ENCODE measurements at regions not wholly inside any gene's neighbourhood (a gene's known extent, or its start where the extent isn't known, plus 50 kb on each side); places are given as distances from the start of the nearest gene placed in this dataset.

- no peaks in the 10 kb centered on the region for H3K4me1 Mint-ChIP-seq (ENCODE audit: low read depth)
- H3K4me3 Mint-ChIP-seq: no peak overlapping the region
- no peaks in the 10 kb centered on the region for H3K36me3 Mint-ChIP-seq (ENCODE audit: low read depth)
- H3K27ac Mint-ChIP-seq: no peak overlapping the region
- no peaks in the 10 kb centered on the region for H3K27me3 Mint-ChIP-seq (ENCODE audit: low read depth)
- no peaks in the 10 kb centered on the region for H3K9me3 Mint-ChIP-seq
Observed at GRCh38 chr11:11070976-11071375, 213.1 kb upstream of the ZBED5 start.

GRCh38 chr11:11069841-11070835 lies 212.3 kb upstream of the ZBED5 start:
- H3K9me3 Mint-ChIP-seq: no peaks in the 10 kb centered on the region
- no peaks in the 10 kb centered on the region for H3K36me3 Mint-ChIP-seq (ENCODE audit: low read depth)
- no peak overlapping the region for H3K27ac Mint-ChIP-seq
- no peaks in the 10 kb centered on the region for H3K27me3 Mint-ChIP-seq (ENCODE audit: low read depth)
- H3K4me3 Mint-ChIP-seq: no peak overlapping the region
- H3K4me1 Mint-ChIP-seq (ENCODE audit: low read depth): no peaks in the 10 kb centered on the region

GRCh38 chr11:11068113-11068512 lies 210.3 kb upstream of the ZBED5 start:
- H3K27ac Mint-ChIP-seq: no peak overlapping the region
- no peaks in the 10 kb centered on the region for H3K4me1 Mint-ChIP-seq (ENCODE audit: low read depth)
- H3K9me3 Mint-ChIP-seq: no peaks in the 10 kb centered on the region
- H3K36me3 Mint-ChIP-seq (ENCODE audit: low read depth): no peaks in the 10 kb centered on the region
- peaks cover 3% of the 10 kb centered on the region for H3K27me3 Mint-ChIP-seq (ENCODE audit: low read depth)
- H3K4me3 Mint-ChIP-seq: no peak overlapping the region

- H3K36me3 Mint-ChIP-seq (ENCODE audit: low read depth): no peaks in the 10 kb centered on the region
- H3K4me1 Mint-ChIP-seq (ENCODE audit: low read depth): no peaks in the 10 kb centered on the region
- H3K4me3 Mint-ChIP-seq: no peak overlapping the region
- peaks cover 3% of the 10 kb centered on the region for H3K27me3 Mint-ChIP-seq (ENCODE audit: low read depth)
- H3K9me3 Mint-ChIP-seq: no peaks in the 10 kb centered on the region
- no peak overlapping the region for H3K27ac Mint-ChIP-seq
Observed at GRCh38 chr11:11065396-11065795, 207.5 kb upstream of the ZBED5 start.

GRCh38 chr11:11057472-11057854 lies 199.6 kb upstream of the ZBED5 start:
- Mint-ChIP-seq H3K27me3 (ENCODE audit: low read depth) (peaks cover 10% of the 10 kb centered on the region), H3K4me1 (ENCODE audit: low read depth) (no peaks in the 10 kb centered on the region), H3K27ac (no peak overlapping the region), H3K9me3 (peaks cover 12% of the 10 kb centered on the region), H3K4me3 (no peak overlapping the region), H3K36me3 (ENCODE audit: low read depth) (no peaks in the 10 kb centered on the region)

GRCh38 chr11:11056749-11057471 lies 199.1 kb upstream of the ZBED5 start:
- Mint-ChIP-seq H3K27me3 (ENCODE audit: low read depth) (peaks cover 16% of the 10 kb centered on the region), H3K27ac (no peak overlapping the region), H3K4me3 (no peak overlapping the region), H3K36me3 (ENCODE audit: low read depth) (no peaks in the 10 kb centered on the region), H3K4me1 (ENCODE audit: low read depth) (no peaks in the 10 kb centered on the region), H3K9me3 (peaks cover 16% of the 10 kb centered on the region)

GRCh38 chr11:11056316-11056715 lies 198.5 kb upstream of the ZBED5 start:
- peaks cover 16% of the 10 kb centered on the region for H3K9me3 Mint-ChIP-seq
- no peak overlapping the region for H3K27ac Mint-ChIP-seq
- H3K4me3 Mint-ChIP-seq: no peak overlapping the region
- no peaks in the 10 kb centered on the region for H3K36me3 Mint-ChIP-seq (ENCODE audit: low read depth)
- peaks cover 16% of the 10 kb centered on the region for H3K27me3 Mint-ChIP-seq (ENCODE audit: low read depth)
- H3K4me1 Mint-ChIP-seq (ENCODE audit: low read depth): no peaks in the 10 kb centered on the region

GRCh38 chr11:11047851-11048610 lies 190.2 kb upstream of the ZBED5 start:
- H3K9me3 Mint-ChIP-seq: peaks cover 4% of the 10 kb centered on the region
- no peaks in the 10 kb centered on the region for H3K4me1 Mint-ChIP-seq (ENCODE audit: low read depth)
- peaks cover 6% of the 10 kb centered on the region for H3K27me3 Mint-ChIP-seq (ENCODE audit: low read depth)
- no peak overlapping the region for H3K27ac Mint-ChIP-seq
- H3K4me3 Mint-ChIP-seq: no peak overlapping the region
- no peaks in the 10 kb centered on the region for H3K36me3 Mint-ChIP-seq (ENCODE audit: low read depth)

- H3K36me3 Mint-ChIP-seq (ENCODE audit: low read depth): no peaks in the 10 kb centered on the region
Observed at GRCh38 chr11:11046781-11047180, 188.9 kb upstream of the ZBED5 start.

GRCh38 chr11:11045156-11045930 lies 187.5 kb upstream of the ZBED5 start:
- no peak overlapping the region for H3K27ac Mint-ChIP-seq
- H3K4me3 Mint-ChIP-seq: no peak overlapping the region

More at GRCh38 chr11:11046781-11047180, 188.9 kb upstream of the ZBED5 start:
- Mint-ChIP-seq H3K27ac (no peak overlapping the region), H3K27me3 (ENCODE audit: low read depth) (no peaks in the 10 kb centered on the region), H3K4me1 (ENCODE audit: low read depth) (no peaks in the 10 kb centered on the region), H3K4me3 (no peak overlapping the region), H3K9me3 (no peaks in the 10 kb centered on the region)

GRCh38 chr11:11044137-11044855 lies 186.4 kb upstream of the ZBED5 start:
- H3K27ac Mint-ChIP-seq: no peak overlapping the region

More at GRCh38 chr11:11045156-11045930, 187.5 kb upstream of the ZBED5 start:
- Mint-ChIP-seq H3K27me3 (ENCODE audit: low read depth) (no peaks in the 10 kb centered on the region), H3K9me3 (no peaks in the 10 kb centered on the region), H3K36me3 (ENCODE audit: low read depth) (no peaks in the 10 kb centered on the region), H3K4me1 (ENCODE audit: low read depth) (no peaks in the 10 kb centered on the region)

GRCh38 chr11:11043721-11044120 lies 185.9 kb upstream of the ZBED5 start:
- Mint-ChIP-seq H3K27me3 (ENCODE audit: low read depth) (no peaks in the 10 kb centered on the region), H3K27ac (no peak overlapping the region), H3K36me3 (ENCODE audit: low read depth) (no peaks in the 10 kb centered on the region), H3K4me1 (ENCODE audit: low read depth) (no peaks in the 10 kb centered on the region), H3K9me3 (no peaks in the 10 kb centered on the region), H3K4me3 (no peak overlapping the region)

More at GRCh38 chr11:11044137-11044855, 186.4 kb upstream of the ZBED5 start:
- no peaks in the 10 kb centered on the region for H3K4me1 Mint-ChIP-seq (ENCODE audit: low read depth)
- no peaks in the 10 kb centered on the region for H3K27me3 Mint-ChIP-seq (ENCODE audit: low read depth)
- H3K36me3 Mint-ChIP-seq (ENCODE audit: low read depth): no peaks in the 10 kb centered on the region
- no peak overlapping the region for H3K4me3 Mint-ChIP-seq
- H3K9me3 Mint-ChIP-seq: no peaks in the 10 kb centered on the region

GRCh38 chr11:11039208-11039965 lies 181.5 kb upstream of the ZBED5 start:
- H3K4me3 Mint-ChIP-seq: no peak overlapping the region
- no peaks in the 10 kb centered on the region for H3K4me1 Mint-ChIP-seq (ENCODE audit: low read depth)
- H3K36me3 Mint-ChIP-seq (ENCODE audit: low read depth): no peaks in the 10 kb centered on the region
- no peak overlapping the region for H3K27ac Mint-ChIP-seq
- H3K9me3 Mint-ChIP-seq: no peaks in the 10 kb centered on the region
- peaks cover 6% of the 10 kb centered on the region for H3K27me3 Mint-ChIP-seq (ENCODE audit: low read depth)
